Left lung (tissue), 4 donors: ENCODE measurements at regions not wholly inside any gene's neighbourhood (a gene's known extent, or its start where the extent isn't known, plus 50 kb on each side); places are given as distances from the start of the nearest gene placed in this dataset.

Experiments used
- ATAC-seq: fragments of 200-7000 bp; cut with Tn5 transposase; one replicate; pipeline ENCODE4 v1.9.1; 2020; ENCODE audit warnings: moderate library complexity
- DNase-seq, 4 donors: peaks; one replicate each; pipeline ENCODE4 v3.0.0-alpha.2; 2013 to 2020
- H3K27ac ChIP-seq, 2 donors: fragments of 200-600 bp; sonication (generic) in 1 of 2; one replicate each; pipeline versions ENCODE4 v1.5.0 to v1.8.0; 2020 to 2021
- H3K27me3 ChIP-seq, 2 donors: fragments of 200-600 bp; sonication (generic) in 1 of 2; one replicate each; pipeline versions ENCODE4 v1.5.0 to v1.8.0; 2020 to 2021
- H3K36me3 ChIP-seq, 2 donors: fragments of 200-600 bp; sonication (generic) in 1 of 2; one replicate each; pipeline versions ENCODE4 v1.5.0 to v1.8.0; 2020 to 2021
- H3K4me1 ChIP-seq, 2 donors: fragments of 200-600 bp; one replicate each; pipeline ENCODE4 v1.8.0; 2021
- H3K4me3 ChIP-seq, 2 donors: fragments of 200-600 bp; sonication (generic) in 1 of 2; one replicate each; pipeline versions ENCODE4 v1.5.0 to v1.8.0; 2020 to 2021; ENCODE audit warnings: mild to moderate bottlenecking in 1 of 2
- H3K9me3 ChIP-seq, 2 donors: fragments of 200-600 bp; sonication (generic) in 1 of 2; one replicate each; pipeline versions ENCODE4 v1.5.0 to v1.8.0; 2020 to 2021
- CTCF ChIP-seq, 2 donors: fragments of 200-600 bp; sonication (generic) in 1 of 2; IDR thresholded peaks; one replicate each; pipeline versions ENCODE4 v1.5.0 to v1.8.0; 2021; ENCODE audit warnings: antibody characterized with exemption in 2 of 2
- intact Hi-C, 2 donors: fragments of 100-400 bp; cut with DNase I; formaldehyde crosslinking; loops; one replicate each; pipeline versions ENCODE4 v1.11.2 to v1.14.2; 2022
- donor health status: DM: no; HTN: yes; CAD: no.
- donor health status: DM: no; HTN: no; CAD: no.

- no peak for DNase-seq
- no peak for ATAC-seq
- no peaks in the 10 kb centered on the region for H3K36me3 ChIP-seq
- H3K27me3 ChIP-seq: no peaks in the 10 kb centered on the region
- intact Hi-C loops: no loop called here
- H3K4me3 ChIP-seq: no peak overlapping the region
- H3K27ac ChIP-seq: no peak overlapping the region
- H3K9me3 ChIP-seq: no peaks in the 10 kb centered on the region
- TF ChIP-seq CTCF (IDR thresholded peaks at IDR 0.05): no peak
- no peaks in the 10 kb centered on the region for H3K4me1 ChIP-seq
Observed at GRCh38 chr11:92628401-92629292, 340.8 kb upstream of the MTNR1B start.

- no peaks in the 10 kb centered on the region for H3K36me3 ChIP-seq
- no peak for ATAC-seq
- DNase-seq: no peak
- no peak overlapping the region for H3K4me3 ChIP-seq
- H3K4me1 ChIP-seq: no peaks in the 10 kb centered on the region
- no peak overlapping the region for H3K27ac ChIP-seq
- no peak for TF ChIP-seq CTCF (IDR thresholded peaks at IDR 0.05)
- no peaks in the 10 kb centered on the region for H3K9me3 ChIP-seq
- intact Hi-C loops: no loop called here
- no peaks in the 10 kb centered on the region for H3K27me3 ChIP-seq
Observed at GRCh38 chr11:92632495-92632894, 337.0 kb upstream of the MTNR1B start.

DNA sequence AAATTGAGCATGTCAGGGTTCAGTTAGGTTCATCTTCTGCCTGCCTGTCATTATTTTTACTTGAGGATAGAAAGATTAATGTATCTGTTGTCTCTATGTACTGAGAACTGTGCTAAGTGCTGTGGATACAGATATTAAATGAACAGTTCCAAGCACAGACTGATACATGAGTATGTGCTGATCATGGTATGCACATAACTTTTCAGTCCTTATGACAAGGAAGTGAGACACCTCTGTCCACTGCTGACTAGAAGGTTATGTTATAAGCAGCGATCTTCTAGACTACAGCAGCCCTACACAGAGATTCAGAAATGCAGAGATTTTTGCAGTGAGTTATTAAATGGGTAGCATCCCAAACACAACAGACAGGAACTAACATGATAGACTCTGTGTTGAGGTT lies 335.6 kb upstream of the MTNR1B start:
- Histone ChIP-seq H3K9me3 (no peaks in the 10 kb centered on the region), H3K4me1 (no peaks in the 10 kb centered on the region), H3K27me3 (no peaks in the 10 kb centered on the region), H3K36me3 (no peaks in the 10 kb centered on the region), H3K27ac (no peak overlapping the region), H3K4me3 (no peak overlapping the region)
- no peak for ATAC-seq
- no peak for TF ChIP-seq CTCF (IDR thresholded peaks at IDR 0.05)
- DNase-seq: no peak
- intact Hi-C loops: no loop called here

- no peaks in the 10 kb centered on the region for H3K4me1 ChIP-seq
- DNase-seq (no peak), ATAC-seq (no peak)
- intact Hi-C loops: no loop called here
- H3K27ac ChIP-seq: no peak overlapping the region
- TF ChIP-seq CTCF (IDR thresholded peaks at IDR 0.05): no peak
- no peaks in the 10 kb centered on the region for H3K27me3 ChIP-seq
- H3K9me3 ChIP-seq: no peaks in the 10 kb centered on the region
- H3K4me3 ChIP-seq: no peak overlapping the region
- H3K36me3 ChIP-seq: no peaks in the 10 kb centered on the region
Observed at GRCh38 chr11:92636543-92637188, 332.8 kb upstream of the MTNR1B start.

DNA sequence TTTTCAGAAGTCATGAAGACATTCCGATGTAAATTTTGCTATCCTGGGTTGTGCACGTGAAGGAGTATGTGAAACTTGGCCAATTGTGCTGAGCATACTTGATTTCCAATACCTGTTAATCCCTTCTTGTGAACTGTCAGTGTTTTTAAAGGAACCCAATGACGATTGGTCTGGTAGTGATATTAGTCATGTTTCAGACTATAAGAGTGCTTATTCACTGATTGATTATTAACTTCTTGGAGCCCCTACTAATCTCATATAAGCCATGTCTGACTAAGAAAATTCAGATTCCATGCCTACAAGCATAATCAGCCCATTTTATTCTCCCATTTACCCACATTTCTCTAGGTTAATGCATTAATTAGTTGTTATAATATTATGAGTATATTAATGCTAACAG lies 330.8 kb upstream of the MTNR1B start:
- DNase-seq (no peak), ATAC-seq (no peak)
- Histone ChIP-seq H3K9me3 (no peaks in the 10 kb centered on the region), H3K4me1 (no peaks in the 10 kb centered on the region), H3K27ac (no peak overlapping the region), H3K36me3 (no peaks in the 10 kb centered on the region), H3K27me3 (no peaks in the 10 kb centered on the region), H3K4me3 (no peak overlapping the region)
- intact Hi-C loops: no loop called here
- no peak for TF ChIP-seq CTCF (IDR thresholded peaks at IDR 0.05)
